CMK (cell line): ENCODE measurements at regions not wholly inside any gene's neighbourhood (a gene's known extent, or its start where the extent isn't known, plus 50 kb on each side); places are given as distances from the start of the nearest gene placed in this dataset.
"Not testable (repeated sequence)": the region's sequence is repeated elsewhere in the genome, so short reads cannot be mapped to it uniquely, and the experiment has no call there.

ENCODE experiments used
- DNase-seq: peaks from one replicate; pipeline ENCODE4 v3.0.0-alpha.2; 2010; ENCODE audit warnings: low read depth

DNA sequence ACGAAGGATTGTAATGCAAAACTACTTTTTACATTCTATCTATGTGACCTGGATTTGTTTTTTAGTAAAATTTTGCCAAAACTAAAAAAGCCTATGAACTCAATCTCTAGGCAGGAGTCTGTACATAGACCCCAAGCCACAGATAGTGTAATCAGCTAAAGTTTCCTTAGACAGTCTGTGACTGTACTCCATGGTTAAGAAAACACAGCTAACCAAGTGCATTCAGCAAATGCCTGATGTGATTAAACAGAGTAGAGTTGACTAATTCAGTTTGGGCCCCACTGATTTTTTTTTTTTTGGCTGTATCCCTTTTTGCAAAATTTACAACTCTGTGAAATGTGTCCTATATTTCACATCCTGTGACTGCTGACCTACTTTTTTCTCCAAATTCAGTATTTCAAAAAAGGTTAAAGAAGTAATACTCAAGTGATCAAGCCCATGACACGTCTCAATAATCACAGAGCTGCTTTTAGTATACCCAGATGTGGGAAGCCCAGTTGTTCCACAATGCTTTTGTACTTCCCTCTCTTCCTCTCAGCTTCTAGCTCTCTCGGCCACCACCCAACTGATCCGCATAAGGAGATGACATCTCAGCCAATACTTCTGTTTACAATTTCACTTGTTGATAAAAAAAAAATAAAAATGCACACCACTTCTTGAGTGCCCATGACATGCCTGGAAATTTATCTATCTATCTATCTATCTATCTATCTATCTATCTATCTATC is 108.8 kb upstream of the TBX18 start:
- DNase-seq, result no peak

DNA sequence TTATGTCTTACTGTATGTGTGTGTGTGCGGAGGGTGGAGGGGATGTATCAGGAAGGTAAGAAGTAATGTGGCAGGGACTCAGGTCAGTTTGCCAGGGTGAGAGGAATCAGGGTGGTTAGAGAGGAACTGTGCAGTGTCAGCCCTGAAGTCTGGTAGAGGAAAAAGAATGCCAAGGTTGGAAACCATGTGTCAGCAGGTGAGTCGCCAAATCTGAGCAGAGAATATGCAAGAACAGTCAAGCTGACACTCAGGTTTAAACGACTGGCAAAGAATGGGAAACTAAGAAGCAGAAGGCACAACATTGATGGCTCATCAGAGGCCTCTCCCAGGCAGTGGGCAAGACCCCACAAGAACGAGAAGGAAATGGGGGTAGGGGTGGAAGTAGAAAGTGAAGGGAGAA is 107.5 kb upstream of the TBX18 start:
- DNase-seq, result no peak

DNA sequence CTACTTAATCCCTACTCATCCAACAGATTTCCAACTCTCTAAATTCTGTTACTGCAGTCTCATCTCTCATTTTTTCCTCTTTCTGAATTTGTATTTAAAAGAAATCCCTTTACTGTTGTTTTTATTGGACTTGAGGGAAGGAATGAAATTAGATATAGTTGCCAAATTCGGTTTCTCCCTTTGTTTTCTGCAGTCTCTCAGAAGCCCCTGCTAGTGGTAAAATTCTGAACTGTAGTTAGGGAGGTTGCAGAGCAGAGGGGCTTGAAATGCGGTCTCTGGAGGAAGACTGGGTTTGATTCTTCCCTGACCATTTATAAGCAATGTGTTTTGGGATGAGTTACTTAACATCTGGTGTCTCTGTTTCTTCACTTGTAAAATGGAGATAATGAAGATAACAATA is 106.3 kb upstream of the TBX18 start:
- no peak for DNase-seq

DNA sequence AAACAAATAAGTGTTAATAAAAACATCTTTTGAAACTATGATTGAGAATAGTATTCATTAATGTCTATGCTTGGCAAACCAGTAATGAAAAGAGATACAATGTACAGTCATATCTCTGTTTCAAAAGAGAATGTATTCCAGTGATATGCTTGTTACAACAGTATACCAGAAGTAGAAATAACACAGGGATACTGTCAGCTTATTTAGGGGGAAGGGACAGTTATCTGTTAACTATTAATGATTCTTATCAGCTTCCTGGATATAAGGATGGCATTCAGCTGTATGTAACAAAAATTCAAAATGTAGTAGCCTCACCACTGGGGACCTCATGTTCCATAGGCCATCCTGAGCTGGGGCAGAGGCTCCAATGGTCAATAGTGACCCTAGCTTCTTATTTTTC is 103.8 kb upstream of the TBX18 start:
- DNase-seq, result no peak

DNA sequence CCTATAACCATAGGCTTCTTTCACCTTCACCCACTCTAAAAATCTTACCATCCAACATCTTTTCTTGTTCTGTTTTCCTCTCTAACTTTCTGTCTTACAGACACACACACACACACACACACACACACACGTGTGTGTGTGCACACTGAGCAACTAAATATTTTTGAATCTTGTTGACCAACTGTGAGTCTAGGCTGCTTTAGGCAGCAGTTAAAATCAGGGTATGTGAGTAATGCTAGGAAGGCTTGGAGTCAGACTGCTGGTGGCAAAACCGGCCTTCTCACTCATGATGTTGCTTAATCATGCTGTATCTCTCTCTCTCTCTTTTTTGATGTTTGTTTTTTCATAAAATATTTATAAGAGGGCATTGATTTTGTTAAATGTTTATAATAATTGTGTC is 103.1 kb upstream of the TBX18 start:
- DNase-seq, result no peak

DNA sequence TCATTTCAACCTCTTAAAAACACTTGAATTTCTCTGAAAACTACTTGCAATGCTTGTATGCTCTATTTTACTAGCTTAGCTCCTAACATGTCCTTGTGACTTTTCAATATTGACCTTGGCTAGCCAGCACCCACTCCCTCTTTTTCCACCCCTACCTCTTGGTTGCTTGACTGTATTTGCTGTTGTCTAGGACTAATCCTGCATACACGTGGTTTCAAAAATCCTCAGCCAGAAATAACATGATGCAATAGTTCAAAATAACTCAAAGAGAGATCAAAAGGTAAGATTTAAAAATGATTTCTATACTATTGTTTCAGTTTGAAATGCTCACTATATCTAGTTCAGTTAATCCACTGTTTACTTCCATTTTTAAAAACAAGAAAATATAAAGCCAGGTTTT is 102.3 kb upstream of the TBX18 start:
- DNase-seq, result no peak

DNA sequence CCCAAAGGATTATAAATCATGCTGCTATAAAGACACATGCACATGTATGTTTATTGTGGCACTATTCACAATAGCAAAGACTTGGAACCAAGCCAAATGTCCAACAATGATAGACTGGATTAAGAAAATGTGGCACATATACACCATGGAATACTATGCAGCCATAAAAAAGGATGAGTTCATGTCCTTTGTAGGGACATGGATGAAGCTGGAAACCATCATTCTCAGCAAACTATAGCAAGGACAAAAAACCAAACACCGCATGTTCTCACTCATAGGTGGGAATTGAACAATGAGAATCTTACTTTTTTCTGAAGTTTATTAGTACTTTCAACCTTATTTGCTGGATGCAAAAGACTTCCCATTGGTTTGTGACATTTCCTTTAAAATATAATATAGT is 101.0 kb upstream of the TBX18 start:
- DNase-seq, result not testable (repeated sequence)

DNA sequence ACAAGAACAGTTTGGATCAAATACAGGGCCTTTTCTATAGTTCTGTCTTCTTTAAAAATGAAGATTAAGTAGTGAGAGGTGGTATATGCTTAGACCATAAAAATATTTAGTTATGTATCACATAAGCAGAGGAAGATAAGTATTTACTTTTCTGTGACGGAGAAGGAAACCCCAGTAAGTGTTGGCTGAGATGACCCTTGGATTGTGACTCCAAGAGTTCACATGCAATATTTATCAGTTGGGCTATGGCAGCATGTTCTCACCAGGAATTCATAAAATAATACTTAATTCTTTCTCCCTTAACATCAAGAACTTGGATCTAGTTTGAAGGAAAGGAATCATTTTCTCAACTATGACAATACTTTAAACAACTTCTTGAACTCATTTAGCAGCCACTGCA is 98.4 kb upstream of the TBX18 start:
- DNase-seq, result no peak

DNA sequence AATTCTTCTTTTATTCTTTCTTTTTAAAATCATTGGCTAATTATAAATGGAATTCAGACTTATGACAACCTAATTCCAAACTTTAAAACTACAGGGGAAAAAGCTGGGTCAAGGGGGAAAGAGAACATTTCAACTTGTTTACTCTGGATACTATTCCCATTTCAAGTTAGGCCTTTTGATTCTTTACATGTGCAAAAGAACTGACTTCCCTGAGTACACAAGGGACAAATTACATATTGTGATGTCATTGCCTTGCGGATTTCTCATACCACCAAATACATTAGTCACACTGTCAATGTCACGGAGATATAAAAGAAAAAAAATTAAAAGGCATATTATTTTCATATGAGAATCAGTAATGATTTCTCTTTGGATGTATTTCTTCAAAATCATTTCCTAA is 96.5 kb upstream of the TBX18 start:
- DNase-seq, result no peak

DNA sequence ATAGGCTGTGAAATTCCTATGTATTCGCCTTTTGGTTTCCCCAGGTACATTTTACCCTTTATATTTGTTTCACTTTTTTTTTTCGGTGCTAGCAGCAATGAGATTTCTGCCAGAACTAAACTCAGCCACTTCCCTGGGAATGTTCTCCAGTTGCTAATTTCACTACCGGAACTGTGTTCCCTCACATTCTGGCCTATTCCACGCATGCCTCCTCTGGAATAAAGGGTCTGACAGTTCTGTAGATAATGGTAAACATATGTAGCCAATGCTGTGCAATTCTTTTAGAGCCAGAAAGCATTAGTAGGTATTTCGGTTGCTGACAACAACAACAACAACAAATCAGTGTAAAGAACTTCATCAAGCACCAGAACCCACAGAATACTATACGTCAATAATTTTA is 96.1 kb upstream of the TBX18 start:
- DNase-seq, result no peak

DNA sequence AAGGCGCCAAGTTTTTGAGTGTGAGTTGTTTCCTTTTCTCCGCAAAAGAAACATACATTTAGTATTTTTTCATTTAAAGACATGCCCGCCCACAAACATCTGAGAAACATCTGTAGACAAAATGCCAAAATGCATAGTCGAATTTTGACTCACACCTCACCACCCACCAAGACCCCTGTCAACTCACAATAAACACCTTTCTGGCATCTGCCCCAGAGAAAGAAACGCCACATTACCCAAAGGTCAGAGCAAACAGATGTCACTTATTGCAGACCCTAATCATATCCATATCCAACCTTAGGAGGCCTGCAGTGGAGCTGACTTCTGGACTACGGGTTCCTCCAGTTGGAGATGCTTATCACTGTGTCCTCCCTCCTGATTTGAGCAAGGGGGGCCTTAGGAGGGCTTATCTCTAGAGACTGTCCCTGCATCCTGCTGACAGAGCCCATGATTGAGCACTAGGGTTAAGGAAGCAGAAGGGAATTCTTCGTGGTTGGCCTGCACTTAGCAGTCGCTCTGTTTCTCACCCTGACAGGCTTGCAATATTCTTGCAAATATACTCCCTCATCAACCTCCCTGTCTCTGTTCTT is 90.5 kb upstream of the TBX18 start:
- no peak for DNase-seq

DNA sequence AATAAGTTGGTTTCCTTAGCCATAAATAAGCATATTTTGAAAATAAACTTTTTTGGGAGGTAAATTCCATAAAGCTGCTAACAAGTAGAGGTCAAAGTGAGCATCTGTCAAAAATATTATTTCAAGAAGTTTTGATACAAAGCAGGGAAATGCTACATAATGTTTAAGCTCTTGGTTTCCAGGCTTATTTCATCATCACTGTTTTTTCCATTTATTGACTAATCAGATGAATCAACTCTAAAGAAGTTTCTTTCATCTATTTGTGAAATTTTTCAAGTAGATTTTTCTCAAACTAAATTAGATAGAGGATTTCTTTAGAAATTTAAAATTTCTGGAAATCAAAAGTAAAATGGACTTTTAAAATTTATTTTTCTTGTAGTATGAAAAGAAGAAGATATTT is 89.5 kb upstream of the TBX18 start:
- no peak for DNase-seq

DNA sequence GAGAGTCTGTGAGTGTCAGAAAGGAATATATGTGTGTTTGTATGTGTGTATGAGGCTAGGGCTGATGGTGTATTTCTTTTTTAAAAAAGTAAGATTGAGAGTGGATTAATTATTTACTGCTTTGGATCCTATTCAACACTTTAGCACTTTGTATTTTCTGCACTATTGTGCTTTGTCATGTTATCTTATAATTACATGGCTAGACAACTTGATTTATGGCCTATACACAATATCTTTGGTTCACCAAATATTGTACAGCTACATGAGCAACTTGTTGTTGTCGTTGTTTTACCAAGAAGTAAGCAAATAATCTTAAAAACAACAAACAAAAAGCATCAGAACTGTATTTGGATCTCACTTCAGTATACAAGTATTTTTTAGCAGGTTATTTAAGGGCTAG is 84.6 kb upstream of the TBX18 start:
- no peak for DNase-seq

DNA sequence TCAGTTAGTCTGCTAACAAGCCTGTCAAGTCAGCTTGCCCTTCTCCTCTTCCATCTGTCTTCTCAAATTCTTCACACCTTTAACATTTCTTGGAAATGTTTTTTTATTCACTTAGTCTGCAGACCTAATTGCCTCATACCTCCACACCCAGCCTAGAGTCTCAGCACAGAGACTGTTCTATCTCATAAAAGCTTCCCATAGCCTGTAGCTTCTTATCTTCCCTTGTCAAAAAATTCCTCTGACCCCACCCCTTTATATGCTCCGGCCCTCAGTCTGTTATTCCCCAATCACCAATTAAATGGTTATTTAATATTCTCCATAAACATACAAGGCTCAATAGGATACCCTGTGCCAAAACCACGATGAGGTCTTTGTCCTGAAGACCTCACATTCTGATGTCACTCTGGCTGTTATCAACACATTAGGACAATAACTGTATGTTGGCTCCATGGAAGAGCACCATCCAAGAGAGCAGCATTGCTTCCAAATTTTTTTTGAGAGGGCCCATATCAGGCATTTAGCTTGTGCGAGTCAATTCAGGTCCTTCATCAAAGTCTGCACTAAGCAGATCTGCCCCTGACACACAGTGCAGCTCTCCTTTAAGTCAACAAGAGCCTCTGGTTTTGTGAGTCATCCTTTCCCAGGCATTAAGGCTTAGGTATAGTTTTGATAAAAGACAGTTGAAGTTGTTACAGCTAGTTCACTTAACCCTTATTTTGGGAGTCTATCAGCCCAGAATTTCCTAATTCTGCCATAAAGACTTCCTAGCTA is 83.2 kb upstream of the TBX18 start:
- DNase-seq, result no peak

DNA sequence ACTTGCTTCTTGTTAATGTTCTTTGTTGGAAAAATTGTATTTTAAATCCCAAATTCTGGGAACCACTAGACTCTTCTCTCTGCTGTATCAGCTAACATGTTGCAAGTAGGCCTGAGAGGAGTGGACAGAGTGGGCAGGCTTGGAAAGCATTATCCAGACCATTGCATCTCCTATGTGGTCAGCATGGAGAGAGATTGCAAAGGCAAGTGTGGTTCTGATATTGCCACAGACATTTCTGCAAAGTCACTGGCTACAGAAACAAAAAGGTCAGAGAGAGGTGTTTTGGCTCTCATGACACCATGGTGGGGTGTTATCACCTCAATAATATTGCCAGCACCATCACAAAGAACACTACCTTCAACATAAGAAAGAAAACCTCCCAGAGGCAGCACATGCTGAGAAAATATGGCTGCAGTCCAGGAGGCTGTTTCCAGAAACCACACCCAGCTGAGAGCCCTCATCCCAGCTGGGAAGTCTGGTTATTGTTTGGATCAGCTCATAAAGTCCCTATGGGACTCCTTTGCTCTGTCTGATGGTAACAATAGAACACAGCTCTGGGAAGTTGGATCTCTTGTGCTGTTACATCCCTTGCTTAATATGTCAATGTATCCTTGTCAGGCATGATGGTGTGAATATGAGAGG is 78.2 kb upstream of the TBX18 start:
- no peak for DNase-seq

DNA sequence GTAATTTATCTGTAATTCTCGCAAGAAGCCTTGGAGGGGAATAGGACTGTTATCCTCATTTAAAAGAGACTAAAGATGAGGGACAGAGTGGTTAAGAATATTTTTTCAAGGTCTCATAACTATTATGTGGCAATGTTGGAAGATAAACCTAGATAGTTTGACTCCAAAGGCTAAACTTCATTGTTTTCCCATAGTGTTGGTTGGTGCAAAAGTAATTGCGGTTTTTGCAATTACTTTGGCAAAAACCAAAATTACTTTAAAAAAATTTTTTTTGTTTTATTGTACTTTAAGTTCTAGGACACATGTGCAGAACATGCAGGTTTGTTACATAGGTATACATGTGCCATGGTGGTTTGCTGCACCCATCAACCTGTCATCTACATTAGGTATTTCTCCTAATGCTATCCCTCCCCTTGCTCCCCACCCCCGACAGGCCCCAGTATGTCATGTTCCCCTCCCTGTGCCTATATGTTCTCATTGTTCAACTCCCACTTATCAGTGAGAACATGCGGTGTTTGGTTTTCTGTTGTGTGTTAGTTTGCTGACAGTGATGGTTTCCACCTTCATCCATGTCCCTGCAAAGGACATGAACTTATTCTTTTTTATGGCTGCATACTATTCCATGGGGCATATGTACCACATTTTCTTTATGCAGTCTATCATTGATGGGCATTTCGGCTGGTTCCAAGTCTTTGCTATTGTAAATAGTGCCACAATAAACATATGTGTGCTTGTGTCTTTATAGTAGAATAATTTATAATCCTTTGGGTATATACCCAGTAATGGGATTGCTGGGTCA is 72.9 kb upstream of the TBX18 start:
- DNase-seq, result not testable (repeated sequence)

DNA sequence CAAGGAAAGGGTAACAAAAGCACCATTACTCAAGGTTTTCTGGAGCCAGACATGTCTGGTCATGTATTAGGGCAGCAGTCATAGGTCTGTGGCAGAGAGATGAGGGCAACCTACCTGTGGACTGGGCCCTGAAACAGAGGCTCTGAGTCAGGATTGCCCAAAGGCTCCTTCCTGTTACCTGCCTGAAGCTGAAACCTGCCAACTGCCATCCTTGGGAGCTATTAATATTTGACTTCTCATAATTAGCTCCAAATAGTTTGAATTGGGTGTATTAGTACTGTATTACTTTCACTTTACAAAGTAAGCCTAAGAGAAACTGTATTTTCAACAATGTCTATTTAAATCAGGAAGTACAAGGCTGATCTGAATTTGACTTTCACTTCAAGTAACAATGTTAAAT is 72.0 kb upstream of the TBX18 start:
- no peak for DNase-seq

DNA sequence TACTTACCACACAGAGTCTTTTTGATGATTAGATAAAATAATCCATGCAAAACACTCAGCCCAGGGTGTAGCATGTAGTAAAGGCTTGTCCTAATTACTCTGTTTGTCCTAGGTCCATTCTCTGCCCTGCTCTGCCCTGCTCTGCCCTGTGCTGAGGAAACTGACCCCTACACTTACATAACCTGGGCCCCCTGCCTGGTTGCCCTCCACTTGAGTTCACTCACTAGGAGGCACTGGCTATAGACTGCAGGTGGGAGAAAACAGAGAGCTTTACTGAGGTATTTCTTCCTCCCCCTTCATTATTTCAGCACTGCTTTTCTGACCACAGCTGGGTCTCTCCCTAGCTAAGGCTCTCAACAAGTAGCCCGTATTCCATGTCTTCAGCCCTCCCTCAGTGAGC is 70.9 kb upstream of the TBX18 start:
- no peak for DNase-seq

DNA sequence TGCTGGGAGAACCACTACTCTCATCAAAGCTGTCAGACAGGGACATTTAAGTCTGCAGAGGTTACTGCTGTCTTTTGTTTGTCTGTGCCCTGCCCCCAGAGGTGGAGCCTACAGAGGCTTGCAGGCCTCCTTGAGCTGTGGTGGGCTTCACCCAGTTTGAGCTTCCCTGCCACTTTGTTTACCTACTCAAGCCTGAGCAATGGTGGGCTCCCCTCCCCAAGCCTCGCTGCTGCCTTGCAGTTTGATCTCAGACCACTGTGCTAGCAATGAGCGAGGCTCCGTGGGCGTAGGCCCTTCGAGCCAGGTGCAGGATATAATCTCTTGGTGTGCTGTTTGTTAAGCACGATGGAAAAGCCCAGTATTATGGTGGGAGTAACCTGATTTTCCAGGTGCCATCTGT is 67.5 kb upstream of the TBX18 start:
- DNase-seq, result not testable (repeated sequence)

DNA sequence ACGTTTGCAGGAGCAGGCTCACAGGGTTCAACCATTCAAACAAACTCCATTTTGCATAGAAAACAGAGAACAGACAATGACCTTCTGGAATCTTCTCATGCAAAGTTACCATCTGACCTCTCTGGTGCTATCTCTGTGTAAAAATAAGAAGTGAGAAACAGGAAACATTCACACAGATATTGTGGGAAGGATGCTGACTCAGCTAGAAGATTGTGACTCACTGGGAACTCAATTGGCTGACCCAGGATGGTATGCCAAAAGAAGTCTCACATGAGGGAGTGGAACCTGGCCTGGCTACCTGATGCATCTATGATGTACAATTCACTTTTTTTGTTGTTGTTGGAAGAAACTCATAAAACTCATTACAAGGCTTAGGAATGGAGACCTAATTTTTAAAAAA is 61.1 kb upstream of the TBX18 start:
- DNase-seq, result no peak

DNA sequence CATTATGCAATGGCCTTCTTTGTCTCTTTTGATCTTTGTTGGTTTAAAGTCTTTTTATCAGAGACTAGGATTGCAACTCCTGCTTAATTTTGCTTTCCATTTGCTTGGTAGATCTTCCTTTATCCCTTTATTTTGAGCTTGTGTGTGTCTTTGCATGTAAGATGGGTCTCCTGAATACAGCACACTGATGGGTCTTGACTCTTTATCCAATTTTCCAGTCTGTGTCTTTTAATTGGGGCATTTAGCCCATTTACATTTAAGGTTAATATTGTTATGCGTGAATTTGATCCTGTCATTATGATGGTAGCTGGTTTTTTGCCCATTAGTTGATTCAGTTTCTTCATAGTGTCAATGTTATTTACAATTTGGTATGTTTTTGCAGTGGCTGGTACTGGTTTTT is 56.9 kb upstream of the TBX18 start:
- not testable (repeated sequence) for DNase-seq

DNA sequence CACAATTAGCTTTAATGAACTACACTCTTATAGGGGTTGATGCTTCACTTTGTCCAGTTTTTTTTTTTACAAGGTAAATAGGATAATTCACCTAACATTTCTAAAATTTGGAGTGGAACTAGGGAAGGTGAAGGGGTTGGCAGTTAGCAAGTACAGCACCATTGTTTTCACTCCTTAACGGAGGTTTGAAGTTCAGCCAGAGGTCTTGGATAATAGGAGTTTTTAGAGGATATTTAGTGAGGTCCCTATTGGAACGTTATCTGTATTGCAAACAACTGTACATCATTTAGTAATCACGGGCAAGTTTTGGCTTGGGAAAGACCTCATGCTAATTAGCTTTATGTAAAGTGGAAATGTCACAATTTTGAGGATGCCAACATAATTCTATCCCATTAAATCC is 52.3 kb upstream of the TBX18 start:
- DNase-seq, result no peak
